ENCODE measurements at regions not wholly inside any gene's neighbourhood (a gene's known extent, or its start where the extent isn't known, plus 50 kb on each side); places are given as distances from the start of the nearest gene placed in this dataset.

- Histone ChIP-seq H3K36me3 (ENCODE audit: control insufficient read depth, low read length) (no peaks in the 10 kb centered on the region), H3K4me2 (ENCODE audit: low read length) (no peak overlapping the region), H3F3A (ENCODE audit: control insufficient read depth, insufficient read depth) (no peaks in the 10 kb centered on the region), H3K27me3 (ENCODE audit: control insufficient read depth, low read length) (peaks cover 9% of the 10 kb centered on the region), H3K9me2 (replicated peaks; ENCODE audit: control insufficient read depth, low read length) (no peaks in the 10 kb centered on the region), H3K4me3 (ENCODE audit: low read length) (no peak overlapping the region), H4K20me1 (ENCODE audit: control insufficient read depth, insufficient read depth, low read depth, low read length) (no peaks in the 10 kb centered on the region), H3K79me2 (ENCODE audit: control insufficient read depth, low read length) (no peaks in the 10 kb centered on the region), H3K27ac (ENCODE audit: low read depth, low read length) (no peak overlapping the region), H3K4me1 (ENCODE audit: control insufficient read depth, low read length) (no peaks in the 10 kb centered on the region), H3K9me3 (ENCODE audit: control insufficient read depth, insufficient read depth, low read length) (no peaks in the 10 kb centered on the region)
- TF ChIP-seq EZH2phosphoT487 (IDR thresholded peaks at IDR 0.05; ENCODE audit: borderline replicate concordance, low read length), result no peak
- TF ChIP-seq, protein P1, sequence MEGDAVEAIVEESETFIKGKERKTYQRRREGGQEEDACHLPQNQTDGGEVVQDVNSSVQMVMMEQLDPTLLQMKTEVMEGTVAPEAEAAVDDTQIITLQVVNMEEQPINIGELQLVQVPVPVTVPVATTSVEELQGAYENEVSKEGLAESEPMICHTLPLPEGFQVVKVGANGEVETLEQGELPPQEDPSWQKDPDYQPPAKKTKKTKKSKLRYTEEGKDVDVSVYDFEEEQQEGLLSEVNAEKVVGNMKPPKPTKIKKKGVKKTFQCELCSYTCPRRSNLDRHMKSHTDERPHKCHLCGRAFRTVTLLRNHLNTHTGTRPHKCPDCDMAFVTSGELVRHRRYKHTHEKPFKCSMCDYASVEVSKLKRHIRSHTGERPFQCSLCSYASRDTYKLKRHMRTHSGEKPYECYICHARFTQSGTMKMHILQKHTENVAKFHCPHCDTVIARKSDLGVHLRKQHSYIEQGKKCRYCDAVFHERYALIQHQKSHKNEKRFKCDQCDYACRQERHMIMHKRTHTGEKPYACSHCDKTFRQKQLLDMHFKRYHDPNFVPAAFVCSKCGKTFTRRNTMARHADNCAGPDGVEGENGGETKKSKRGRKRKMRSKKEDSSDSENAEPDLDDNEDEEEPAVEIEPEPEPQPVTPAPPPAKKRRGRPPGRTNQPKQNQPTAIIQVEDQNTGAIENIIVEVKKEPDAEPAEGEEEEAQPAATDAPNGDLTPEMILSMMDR (IDR thresholded peaks at IDR 0.05; ENCODE audit: low read depth, low read length, poor library complexity, severe bottlenecking), result no peak
These were observed 279.3 kb upstream of the NCKAP5 start for GRCh38 chr2:133847591-133847990.

DNA sequence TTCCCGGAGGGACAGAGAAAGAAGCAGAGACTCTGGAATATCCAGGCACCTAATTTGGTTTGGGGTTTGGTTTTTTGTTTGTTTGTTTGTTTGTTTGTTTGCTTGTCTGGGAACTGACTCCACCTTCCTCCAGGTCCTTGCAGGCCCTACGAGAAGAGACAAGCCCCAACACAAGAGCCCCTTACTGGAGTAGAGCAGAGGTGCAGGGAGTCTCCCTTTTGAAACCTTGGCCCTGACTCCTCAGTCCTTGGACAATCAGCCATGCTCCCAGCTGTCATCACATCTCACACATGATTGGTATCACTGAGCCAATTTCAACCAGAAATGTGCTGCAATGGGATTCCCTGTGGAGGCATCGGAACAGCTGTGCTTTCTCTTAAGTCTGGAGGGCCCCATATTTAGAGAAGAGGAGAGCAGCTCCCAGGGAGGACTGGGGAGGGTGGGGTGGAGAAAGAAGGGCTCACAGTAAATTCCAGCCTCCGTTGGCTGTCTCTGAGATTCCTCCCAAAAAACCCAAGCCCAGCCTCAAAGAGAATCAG is 279.9 kb upstream of the NCKAP5 start:
- no peaks in the 10 kb centered on the region for H3F3A ChIP-seq (ENCODE audit: control insufficient read depth, insufficient read depth)
- no peaks in the 10 kb centered on the region for H3K79me2 ChIP-seq (ENCODE audit: control insufficient read depth, low read length)
- H3K4me2 ChIP-seq (ENCODE audit: low read length), result no peak overlapping the region
- no peaks in the 10 kb centered on the region for H3K9me2 ChIP-seq (replicated peaks; ENCODE audit: control insufficient read depth, low read length)
- H3K4me1 ChIP-seq (ENCODE audit: control insufficient read depth, low read length), result no peaks in the 10 kb centered on the region
- H3K27me3 ChIP-seq (ENCODE audit: control insufficient read depth, low read length), result peaks cover 9% of the 10 kb centered on the region
- no peak overlapping the region for H3K4me3 ChIP-seq (ENCODE audit: low read length)
- TF ChIP-seq, protein P1 (IDR thresholded peaks at IDR 0.05; ENCODE audit: low read depth, low read length, poor library complexity, severe bottlenecking), result no peak
- TF ChIP-seq EZH2phosphoT487 (IDR thresholded peaks at IDR 0.05; ENCODE audit: borderline replicate concordance, low read length), result no peak
- H3K9me3 ChIP-seq (ENCODE audit: control insufficient read depth, insufficient read depth, low read length), result no peaks in the 10 kb centered on the region
- no peaks in the 10 kb centered on the region for H4K20me1 ChIP-seq (ENCODE audit: control insufficient read depth, insufficient read depth, low read depth, low read length)
- no peaks in the 10 kb centered on the region for H3K36me3 ChIP-seq (ENCODE audit: control insufficient read depth, low read length)
- no peak overlapping the region for H3K27ac ChIP-seq (ENCODE audit: low read depth, low read length)

GRCh38 chr2:133849341-133849740 is 281.1 kb upstream of the NCKAP5 start:
- no peak for TF ChIP-seq EZH2phosphoT487 (IDR thresholded peaks at IDR 0.05; ENCODE audit: borderline replicate concordance, low read length)
- TF ChIP-seq, protein P1 (IDR thresholded peaks at IDR 0.05; ENCODE audit: low read depth, low read length, poor library complexity, severe bottlenecking), result no peak
- H3F3A ChIP-seq (ENCODE audit: control insufficient read depth, insufficient read depth), result no peaks in the 10 kb centered on the region
- no peaks in the 10 kb centered on the region for H3K9me2 ChIP-seq (replicated peaks; ENCODE audit: control insufficient read depth, low read length)
- H3K4me2 ChIP-seq (ENCODE audit: low read length), result no peak overlapping the region
- H3K27ac ChIP-seq (ENCODE audit: low read depth, low read length), result no peak overlapping the region
- H3K36me3 ChIP-seq (ENCODE audit: control insufficient read depth, low read length), result no peaks in the 10 kb centered on the region
- H3K4me1 ChIP-seq (ENCODE audit: control insufficient read depth, low read length), result no peaks in the 10 kb centered on the region
- H3K79me2 ChIP-seq (ENCODE audit: control insufficient read depth, low read length), result no peaks in the 10 kb centered on the region
- H3K9me3 ChIP-seq (ENCODE audit: control insufficient read depth, insufficient read depth, low read length), result no peaks in the 10 kb centered on the region
- H4K20me1 ChIP-seq (ENCODE audit: control insufficient read depth, insufficient read depth, low read depth, low read length), result no peaks in the 10 kb centered on the region
- peaks cover 9% of the 10 kb centered on the region for H3K27me3 ChIP-seq (ENCODE audit: control insufficient read depth, low read length)
- no peak overlapping the region for H3K4me3 ChIP-seq (ENCODE audit: low read length)

Measured in DOHH2 (cell line).